ENCODE measurements at regions not wholly inside any gene's neighbourhood (a gene's known extent, or its start where the extent isn't known, plus 50 kb on each side); places are given as distances from the start of the nearest gene placed in this dataset.
"Not testable (repeated sequence)": the region's sequence is repeated elsewhere in the genome, so short reads cannot be mapped to it uniquely, and the experiment has no call there.

GRCh38 chr14:30356438-30357202 lies 202.3 kb upstream of the G2E3 start:
- no peak for DNase-seq (ENCODE audit: low read depth in 4 of 4, low spot score in 1 of 4)

- DNase-seq (ENCODE audit: low read depth in 4 of 4, low spot score in 1 of 4) = no peak
Measured at GRCh38 chr14:30357791-30358190, 201.2 kb upstream of the G2E3 start.

- no peak for DNase-seq (ENCODE audit: low read depth in 4 of 4, low spot score in 1 of 4)
Measured at GRCh38 chr14:30362369-30363218, 196.4 kb upstream of the G2E3 start.

- DNase-seq (ENCODE audit: low read depth in 4 of 4, low spot score in 1 of 4) = not testable (repeated sequence)
Measured at GRCh38 chr14:30363219-30363880, 195.6 kb upstream of the G2E3 start.

- no peak for DNase-seq (ENCODE audit: low read depth in 4 of 4, low spot score in 1 of 4)
Measured at GRCh38 chr14:30369502-30370180, 189.3 kb upstream of the G2E3 start.

- no peak for DNase-seq (ENCODE audit: low read depth in 4 of 4, low spot score in 1 of 4)
Measured at GRCh38 chr14:30373053-30373452, 185.9 kb upstream of the G2E3 start.

GRCh38 chr14:30373526-30373925 lies 185.4 kb upstream of the G2E3 start:
- no peak for DNase-seq (ENCODE audit: low read depth in 4 of 4, low spot score in 1 of 4)

GRCh38 chr14:30375296-30375892 lies 183.6 kb upstream of the G2E3 start:
- DNase-seq (ENCODE audit: low read depth in 4 of 4, low spot score in 1 of 4) = peak; percentile 16 to 48 (median 42)

GRCh38 chr14:30381861-30382480 lies 177.0 kb upstream of the G2E3 start:
- no peak for DNase-seq (ENCODE audit: low read depth in 4 of 4, low spot score in 1 of 4)

GRCh38 chr14:30385925-30386324 lies 173.0 kb upstream of the G2E3 start:
- no peak for DNase-seq (ENCODE audit: low read depth in 4 of 4, low spot score in 1 of 4)

GRCh38 chr14:30387871-30388270 lies 171.1 kb upstream of the G2E3 start:
- DNase-seq (ENCODE audit: low read depth in 4 of 4, low spot score in 1 of 4) = no peak

GRCh38 chr14:30389134-30389876 lies 169.7 kb upstream of the G2E3 start:
- DNase-seq (ENCODE audit: low read depth in 4 of 4, low spot score in 1 of 4) = no peak

- DNase-seq (ENCODE audit: low read depth in 4 of 4, low spot score in 1 of 4) = no peak
Measured at GRCh38 chr14:30389877-30390385, 169.0 kb upstream of the G2E3 start.

- DNase-seq (ENCODE audit: low read depth in 4 of 4, low spot score in 1 of 4) = no peak
Measured at GRCh38 chr14:30395065-30395464, 163.9 kb upstream of the G2E3 start.

GRCh38 chr14:30402846-30403245 lies 156.1 kb upstream of the G2E3 start:
- no peak for DNase-seq (ENCODE audit: low read depth in 4 of 4, low spot score in 1 of 4)

GRCh38 chr14:30403791-30404190 lies 155.2 kb upstream of the G2E3 start:
- no peak for DNase-seq (ENCODE audit: low read depth in 4 of 4, low spot score in 1 of 4)

- not testable (repeated sequence) for DNase-seq (ENCODE audit: low read depth in 4 of 4, low spot score in 1 of 4)
Measured at GRCh38 chr14:30409508-30410015, 149.4 kb upstream of the G2E3 start.

GRCh38 chr14:30410986-30411385 lies 148.0 kb upstream of the G2E3 start:
- no peak for DNase-seq (ENCODE audit: low read depth in 4 of 4, low spot score in 1 of 4)

GRCh38 chr14:30413184-30413583 lies 145.8 kb upstream of the G2E3 start:
- DNase-seq (ENCODE audit: low read depth in 4 of 4, low spot score in 1 of 4) = not testable (repeated sequence)

Measured in stimulated activated CD4-positive, alpha-beta T cell treated with anti-CD3 and anti-CD28 coated beads, Interleukin-1b, Interleukin-23, amount 100 ng/mL, for 24 hours (primary cell).